H1 (cell line): ENCODE measurements at regions not wholly inside any gene's neighbourhood (a gene's known extent, or its start where the extent isn't known, plus 50 kb on each side); places are given as distances from the start of the nearest gene placed in this dataset.

Source experiments
- CTCF ChIP-seq, 3 experiments: IDR thresholded peaks; 1 replicate in 2 of 3; 2 replicates in 1 of 3; pipeline versions ENCODE4 v1.5.1 to v1.6.1; 2011; ENCODE audit warnings: low read length in 3 of 3, mild to moderate bottlenecking in 3 of 3, inconsistent platforms in 2 of 3, low read depth in 1 of 3, moderate library complexity in 1 of 3; ENCODE audit not compliant: insufficient read depth in 1 of 3; ENCODE audit errors: control extremely low read depth in 1 of 3
- NANOG ChIP-seq: IDR thresholded peaks from 2 replicates; pipeline ENCODE4 v1.6.1; 2011; ENCODE audit warnings: low read length, low read depth, mild to moderate bottlenecking, inconsistent platforms; ENCODE audit not compliant: insufficient read depth, poor library complexity, severe bottlenecking
- RFX5 ChIP-seq: IDR thresholded peaks from 2 replicates; pipeline ENCODE4 v1.6.1; 2011; ENCODE audit warnings: low read depth, low read length, improper control_type of control experiment, borderline replicate concordance
- TBP ChIP-seq: IDR thresholded peaks from 2 replicates; pipeline ENCODE4 v1.6.1; 2011; ENCODE audit warnings: low read depth, low read length, improper control_type of control experiment

GRCh38 chr6:106870824-106871717, 103.5 kb downstream of the CD24 start (continued):
- TF ChIP-seq NANOG (no peak), RFX5 (no peak), TBP (no peak), CTCF (IDR thresholded peaks at IDR 0.05; ENCODE audit: control extremely low read depth in 1 of 3, insufficient read depth in 1 of 3, low read depth in 1 of 3, low read length in 3 of 3) (no peak)
